GM21381 (cell line): ENCODE measurements at regions not wholly inside any gene's neighbourhood (a gene's known extent, or its start where the extent isn't known, plus 50 kb on each side); places are given as distances from the start of the nearest gene placed in this dataset.

ENCODE experiments used
- ATAC-seq: cut with Tn5 transposase; IDR thresholded peaks from one replicate; pipeline ENCODE4 v1.9.1; 2021; ENCODE audit warnings: mild to moderate bottlenecking, moderate library complexity; ENCODE audit not compliant: unreplicated experiment

DNA sequence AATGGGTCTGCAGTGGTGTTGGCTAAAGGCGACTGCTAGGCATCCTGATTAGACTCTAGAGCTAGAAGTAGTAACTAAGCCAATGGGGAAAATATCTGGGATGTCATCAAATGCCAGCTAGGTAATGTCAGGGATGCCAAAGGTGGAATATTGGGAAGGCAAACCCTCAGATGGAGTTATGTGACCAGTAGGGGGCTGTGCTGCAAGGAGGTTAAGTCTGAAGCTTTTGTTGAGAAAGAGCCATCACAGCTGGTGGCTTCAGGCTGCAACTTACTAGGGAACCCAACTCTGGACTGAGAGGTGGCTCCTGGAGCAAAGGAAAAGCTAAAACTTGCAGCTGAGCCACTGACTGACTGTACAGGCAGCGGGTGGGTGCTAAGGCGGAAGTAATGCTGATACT lies 576.9 kb upstream of the GHITM start:
- no peak for ATAC-seq

DNA sequence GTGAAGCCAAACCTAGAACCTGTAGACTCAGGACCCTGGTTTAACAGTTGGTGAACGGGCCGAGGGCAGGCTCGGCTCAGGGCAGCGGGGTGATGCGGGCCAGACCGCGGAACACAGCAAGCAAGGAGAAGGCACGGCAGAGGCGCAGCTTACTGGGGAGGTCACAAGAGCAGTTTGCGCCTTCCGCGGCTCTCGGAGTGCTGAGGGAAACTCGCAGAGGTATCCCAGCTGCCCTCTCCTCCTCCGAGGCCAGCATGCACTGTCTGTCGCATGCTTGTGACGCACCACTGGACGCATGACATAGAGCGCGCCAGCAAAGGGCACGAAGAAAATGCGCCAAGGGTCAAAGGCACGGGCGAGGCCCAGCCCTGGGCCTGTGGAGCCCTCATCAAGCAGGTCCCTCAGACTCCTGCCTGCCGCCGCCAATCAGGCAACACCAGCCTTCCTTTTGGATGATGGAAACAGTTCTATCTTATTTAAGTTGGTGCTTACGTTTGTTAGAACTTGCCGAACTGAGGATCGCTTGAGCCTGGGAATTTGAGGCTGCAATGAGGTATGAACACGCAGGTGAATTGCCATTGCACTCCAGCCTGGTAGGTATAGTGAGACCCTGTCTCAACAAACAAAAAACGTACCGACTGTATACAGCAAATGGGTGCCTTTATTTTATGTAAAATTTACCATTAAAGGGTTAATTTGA lies 574.3 kb upstream of the GHITM start:
- ATAC-seq = no peak

DNA sequence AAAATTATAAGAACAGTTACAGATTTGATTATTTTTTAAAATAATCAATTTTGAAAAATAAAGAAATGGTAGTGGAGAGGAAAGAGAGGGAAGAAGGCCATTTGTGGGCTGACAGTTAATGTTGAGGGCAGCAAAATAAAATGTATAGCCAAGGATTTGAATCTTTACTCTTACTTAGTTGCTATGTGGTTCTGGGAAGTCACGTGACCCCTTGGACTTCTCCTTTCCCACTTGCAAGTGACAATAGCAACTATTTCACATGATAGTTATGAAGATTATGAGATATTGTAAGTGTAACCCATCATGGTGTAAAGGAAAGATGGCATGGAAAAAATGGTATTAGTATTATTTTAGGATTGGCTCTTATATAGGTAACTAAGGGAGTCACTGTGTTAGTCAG lies 567.3 kb upstream of the GHITM start:
- ATAC-seq = no peak

- no peak for ATAC-seq
Observed at GRCh38 chr10:83574770-83575169, 564.5 kb upstream of the GHITM start.

DNA sequence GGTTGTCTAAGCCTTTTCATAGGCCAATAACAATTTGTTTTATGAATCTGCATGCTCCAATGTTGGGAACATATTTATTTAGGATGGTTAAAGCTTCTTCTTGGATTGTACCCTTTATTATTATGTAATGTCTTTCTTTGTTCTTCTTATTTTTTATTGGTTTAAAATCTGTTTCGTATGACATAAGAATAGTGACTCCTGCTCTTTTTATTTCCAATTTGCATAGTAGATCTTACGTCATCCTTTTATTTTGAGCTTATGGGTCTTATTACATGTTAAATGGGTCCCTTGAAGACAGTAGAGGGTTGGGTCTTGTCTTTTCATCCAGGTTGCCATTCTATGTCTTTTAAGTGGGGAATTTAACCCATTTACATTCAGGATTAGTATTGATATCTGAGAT lies 561.9 kb upstream of the GHITM start:
- no peak for ATAC-seq

GRCh38 chr10:83580373-83581012 lies 558.8 kb upstream of the GHITM start:
- no peak for ATAC-seq

DNA sequence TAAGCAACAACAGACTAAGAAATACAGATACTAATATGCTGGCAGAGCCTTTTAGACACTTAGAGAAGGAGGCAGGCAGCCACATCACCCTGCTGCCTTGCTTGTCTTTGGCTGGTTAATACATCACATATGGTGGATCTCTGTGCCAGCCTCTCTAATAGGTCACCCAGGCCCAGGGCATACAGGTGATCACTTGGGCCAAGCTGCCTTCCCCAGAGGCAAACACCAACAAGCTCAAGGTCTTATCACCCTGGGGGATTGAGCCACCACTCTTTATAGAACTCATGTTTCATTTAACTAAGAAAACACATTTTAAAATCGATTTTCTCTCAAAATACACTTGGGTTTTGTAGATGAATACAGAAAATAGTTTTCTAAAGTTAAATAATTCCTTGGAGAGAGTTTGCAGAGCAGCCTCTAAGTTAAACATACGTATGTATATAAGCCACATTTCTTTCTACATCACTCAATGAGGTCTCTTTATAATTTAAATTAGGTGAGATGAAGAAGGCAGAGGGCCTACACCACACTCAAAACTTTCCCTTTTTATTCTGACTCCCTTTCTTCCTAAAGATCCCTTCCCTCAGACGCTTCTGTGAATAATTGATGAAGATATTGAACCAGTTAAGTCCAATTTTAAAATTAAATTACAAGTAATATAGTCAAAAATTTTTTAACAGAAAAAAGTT lies 556.8 kb upstream of the GHITM start:
- no peak for ATAC-seq

DNA sequence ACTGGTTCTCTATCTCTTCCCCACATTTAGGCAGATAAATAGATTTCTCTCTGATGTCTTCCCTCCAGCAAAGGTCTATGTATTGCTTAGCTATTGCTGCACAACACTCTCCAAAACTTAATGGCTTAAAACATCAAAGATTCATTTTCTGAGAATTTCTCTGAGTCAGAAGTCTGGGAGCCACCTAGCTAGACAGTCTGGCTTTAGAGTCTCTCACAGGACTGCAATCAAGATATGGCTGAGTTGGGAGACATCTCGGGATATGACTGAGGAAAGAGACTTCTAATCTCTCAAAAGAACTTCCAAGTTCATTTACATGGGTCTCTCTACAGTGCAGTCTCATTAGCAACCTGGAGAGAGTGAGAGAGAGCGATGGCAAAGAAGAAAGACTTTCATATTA lies 553.6 kb upstream of the GHITM start:
- ATAC-seq = no peak

DNA sequence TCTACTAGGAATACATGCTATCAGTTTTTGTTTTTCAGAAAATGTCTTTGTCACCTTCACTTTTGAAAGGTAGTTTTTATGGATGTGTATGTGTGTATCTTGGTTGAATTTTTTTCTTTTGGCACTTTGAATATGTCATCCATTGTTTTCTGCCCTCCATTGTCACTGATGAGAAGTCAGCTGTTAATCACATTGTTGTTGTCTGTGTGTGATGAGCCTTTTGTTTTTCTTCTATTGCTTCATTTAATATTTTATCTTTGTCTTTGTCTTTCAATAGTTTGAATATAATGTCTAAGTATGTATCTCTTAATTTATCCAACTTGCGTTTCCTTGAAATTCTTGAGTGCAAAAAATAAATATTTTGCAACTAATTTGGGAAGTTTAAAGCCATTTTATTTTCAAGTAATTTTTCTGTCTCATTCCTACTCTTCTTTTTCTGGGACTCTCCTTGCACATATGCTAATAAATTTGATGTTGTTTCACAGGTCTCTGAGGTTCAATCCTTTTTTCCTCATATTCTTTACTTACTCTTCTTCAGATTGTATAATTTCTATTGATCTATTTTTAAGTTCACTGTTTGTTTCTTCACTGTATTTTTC lies 546.9 kb upstream of the GHITM start:
- ATAC-seq = no peak

DNA sequence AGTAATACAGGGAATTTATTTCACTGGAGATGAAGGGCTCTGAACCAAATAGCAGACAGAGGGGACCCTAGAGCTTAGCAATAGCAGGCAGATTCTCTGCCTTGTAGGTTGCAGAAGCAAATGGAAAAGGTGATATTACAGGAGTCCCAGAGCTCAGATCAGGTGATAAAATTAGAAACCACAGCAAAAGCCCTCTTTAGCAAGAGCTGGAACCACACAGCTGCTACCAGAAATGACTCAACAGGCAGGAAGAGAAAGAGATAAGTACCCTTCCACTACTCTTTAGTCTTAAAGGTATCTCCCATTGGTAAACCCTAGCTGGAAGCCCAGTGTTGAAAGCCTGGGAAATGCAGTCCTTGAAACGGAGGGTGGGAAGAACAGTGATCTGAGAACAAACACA lies 535.6 kb upstream of the GHITM start:
- peak; percentile 84 for ATAC-seq

DNA sequence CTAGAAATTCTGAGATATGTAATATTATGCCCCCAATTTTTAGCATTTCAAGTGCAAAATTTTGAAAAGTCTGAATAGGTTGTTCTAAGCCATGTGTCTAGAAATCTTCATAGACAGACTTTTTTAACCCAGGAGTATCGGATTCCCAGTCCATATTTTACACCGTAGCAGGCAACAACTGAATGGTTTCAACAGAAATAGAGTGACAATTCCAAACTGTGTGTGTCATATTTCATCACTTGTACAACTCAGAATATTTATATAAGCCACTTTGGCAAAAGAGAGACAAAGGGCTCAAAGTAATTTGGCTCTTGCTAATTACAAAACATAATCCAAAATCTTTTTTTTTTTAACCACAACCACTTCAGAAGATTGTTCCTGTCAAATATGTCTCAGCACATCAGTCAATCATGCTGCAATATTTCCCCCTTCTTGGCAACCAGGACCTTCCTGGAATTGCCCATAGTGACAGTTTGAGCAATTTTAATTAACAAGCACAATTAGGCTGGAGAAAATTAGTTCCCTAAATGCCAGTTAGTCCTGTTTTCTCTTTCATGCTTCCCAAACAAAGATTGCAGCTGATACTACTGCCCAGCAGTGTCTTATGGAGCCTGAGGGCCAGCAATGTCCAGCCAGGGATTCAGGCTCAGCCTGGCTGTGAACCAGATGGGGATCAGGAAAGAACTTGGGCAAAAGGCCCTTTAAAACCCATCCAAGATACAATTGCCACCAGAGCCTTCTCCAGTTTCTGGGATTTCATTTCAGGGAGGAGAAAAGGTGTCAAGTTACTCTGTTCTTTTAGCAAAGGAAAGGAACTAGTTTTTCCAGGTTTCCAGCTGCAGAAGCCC lies 533.3 kb upstream of the GHITM start:
- ATAC-seq = no peak

DNA sequence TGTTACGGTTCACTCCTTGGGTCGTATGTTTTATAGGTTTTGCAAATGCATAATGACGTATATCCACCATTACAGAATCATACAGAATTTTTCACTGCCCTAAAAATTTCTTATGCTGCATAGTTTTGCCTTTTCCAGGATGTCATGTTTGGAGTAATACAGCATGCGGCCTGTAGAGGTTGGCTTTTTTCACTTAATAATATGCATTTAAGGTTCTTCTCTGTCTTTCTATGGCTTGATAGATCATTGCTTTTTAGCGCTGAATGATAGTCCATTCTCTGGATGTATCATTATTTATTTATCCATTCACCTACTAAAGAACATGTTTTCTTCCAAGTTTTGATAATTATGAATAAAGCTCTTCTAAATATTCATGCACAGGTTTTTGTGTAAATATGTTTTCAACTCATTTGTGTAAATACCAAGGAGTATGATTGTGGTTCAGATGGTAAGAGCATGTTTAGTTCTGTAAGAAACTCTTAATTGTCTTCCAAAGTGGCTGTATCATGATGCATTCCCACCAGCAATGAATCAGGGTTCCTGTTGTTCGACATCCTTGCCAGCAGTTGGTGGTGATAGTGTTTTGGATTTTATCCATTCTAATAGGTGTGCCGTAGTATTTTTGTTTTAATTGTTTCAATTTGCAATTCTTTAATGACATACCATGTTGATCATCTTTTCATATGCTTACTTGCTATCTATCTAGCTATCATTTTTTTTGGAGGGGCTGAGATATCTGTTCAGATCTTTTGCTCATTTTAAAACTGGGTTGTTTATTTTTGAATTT lies 531.2 kb upstream of the GHITM start:
- no peak for ATAC-seq

DNA sequence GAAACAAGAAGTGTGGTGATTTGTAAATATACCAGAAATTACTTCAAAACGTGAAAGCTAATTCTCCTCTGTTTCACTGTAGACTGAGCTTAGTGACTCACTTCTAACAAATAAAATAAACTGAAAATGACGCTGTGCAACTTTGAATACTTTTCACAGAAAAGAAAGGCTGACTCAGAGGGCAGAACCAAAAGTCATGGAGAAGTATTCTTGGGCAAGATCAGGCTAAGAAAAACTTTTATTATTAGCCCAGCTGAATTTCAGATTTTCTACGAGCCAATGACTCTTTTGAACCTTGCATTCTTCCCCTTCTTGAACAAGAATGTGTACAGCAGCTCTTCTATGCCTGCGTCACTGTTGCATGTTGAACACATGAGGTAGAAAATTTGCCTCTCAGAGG lies 527.3 kb upstream of the GHITM start:
- no peak for ATAC-seq

DNA sequence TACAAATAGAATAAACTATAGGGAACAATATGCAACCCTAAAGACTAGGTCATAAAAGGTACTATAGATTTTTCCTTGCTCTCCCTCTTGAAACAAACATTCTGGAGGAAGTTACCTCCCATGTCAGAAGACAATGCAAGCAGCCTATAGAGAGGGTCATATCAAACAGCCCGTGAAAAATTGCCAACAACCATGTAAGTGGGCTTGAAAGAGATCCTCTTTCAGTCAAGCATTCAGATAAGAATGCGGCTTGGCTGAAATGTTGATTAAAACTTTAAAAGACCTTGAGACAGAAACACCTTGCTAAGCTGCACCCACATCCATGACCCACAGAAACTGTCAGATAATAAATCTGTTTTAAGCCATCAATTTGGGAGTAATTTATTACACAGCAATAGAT lies 526.6 kb upstream of the GHITM start:
- no peak for ATAC-seq

GRCh38 chr10:83617172-83617571 lies 522.1 kb upstream of the GHITM start:
- no peak for ATAC-seq

DNA sequence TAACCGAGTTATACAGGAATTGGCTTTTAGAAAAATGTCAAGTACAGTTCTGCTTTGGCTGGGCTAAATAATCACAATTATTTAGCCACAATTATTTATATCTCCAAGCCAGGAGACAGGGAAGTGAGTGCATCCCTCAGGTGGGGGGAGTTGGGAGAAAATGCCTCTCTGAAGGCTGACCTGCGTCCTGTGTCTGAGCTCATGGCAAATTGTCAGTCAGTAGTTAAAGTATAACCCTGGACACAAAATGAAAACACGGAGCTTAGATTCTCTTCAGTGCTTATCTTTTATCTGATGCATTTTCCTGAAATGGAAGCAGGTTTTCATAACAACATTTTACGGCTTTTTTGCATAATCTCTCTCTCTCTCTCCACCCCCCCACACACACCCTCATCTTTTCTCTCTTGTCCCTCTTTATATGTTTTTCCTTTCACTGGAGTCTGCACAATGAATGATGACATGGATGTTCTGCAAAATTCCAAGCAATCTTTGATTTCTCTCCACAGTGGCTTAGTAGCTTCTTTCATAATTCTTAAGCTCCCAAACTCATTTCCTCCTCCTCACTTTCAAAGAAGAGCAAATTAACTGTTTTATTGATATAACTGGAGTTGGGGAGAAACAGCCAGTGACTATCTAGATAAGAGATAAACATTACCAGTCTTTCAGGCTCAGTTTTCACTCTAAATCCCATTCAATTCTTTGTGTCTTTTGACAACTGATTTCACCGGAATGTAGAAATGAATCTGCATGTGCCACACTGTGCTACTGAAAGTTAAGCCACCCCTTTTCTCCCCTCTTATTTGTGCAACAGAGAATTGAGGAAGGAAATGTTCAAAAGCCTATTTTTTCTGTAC lies 521.4 kb upstream of the GHITM start:
- ATAC-seq = no peak

GRCh38 chr10:83625831-83626360 lies 513.4 kb upstream of the GHITM start:
- no peak for ATAC-seq

DNA sequence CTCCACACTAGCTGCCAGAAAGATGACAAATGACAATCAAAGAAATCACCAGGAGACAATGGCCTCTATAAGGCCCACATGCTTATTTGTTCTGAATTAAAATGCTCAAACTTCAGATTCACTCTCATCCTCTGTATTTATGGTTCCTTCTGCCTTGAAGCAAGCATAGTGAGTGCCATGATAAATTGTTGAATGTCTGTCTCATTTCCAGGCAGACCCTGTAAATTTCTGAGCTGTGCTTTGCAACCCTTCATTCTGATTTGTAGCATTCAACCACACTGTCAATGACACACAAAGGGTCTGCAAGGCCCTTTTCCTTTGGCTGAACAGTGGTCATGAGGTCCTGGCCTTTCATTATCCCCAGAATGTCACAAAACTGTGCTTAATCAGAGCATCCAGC lies 506.6 kb upstream of the GHITM start:
- no peak for ATAC-seq

DNA sequence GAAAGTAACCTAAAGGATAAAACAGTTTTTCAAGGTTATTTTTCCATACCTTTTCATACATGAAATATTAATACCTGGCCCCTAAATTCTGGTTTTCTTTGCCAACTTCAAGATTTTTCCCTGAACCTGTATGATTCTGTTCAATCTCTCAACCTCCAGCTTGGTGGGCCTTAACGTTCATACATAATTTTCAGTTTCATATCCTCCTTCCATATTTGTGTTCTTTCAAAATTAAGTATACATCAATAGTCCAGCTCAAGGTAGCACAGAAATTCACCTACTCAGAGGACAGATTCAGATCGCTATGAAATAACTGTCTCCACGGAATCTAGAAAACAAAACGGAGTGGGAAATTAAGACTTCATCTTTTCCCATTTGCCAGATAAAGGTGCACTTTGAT lies 505.8 kb upstream of the GHITM start:
- ATAC-seq = no peak
